ENCODE measurements at regions not wholly inside any gene's neighbourhood (a gene's known extent, or its start where the extent isn't known, plus 50 kb on each side); places are given as distances from the start of the nearest gene placed in this dataset.

- TF ChIP-seq CTCF (conservative IDR thresholded peaks at IDR 0.05; ENCODE audit: low read depth, low read length) (no peak), EZH2 (IDR thresholded peaks at IDR 0.05; ENCODE audit: borderline replicate concordance, low read depth, low read length, poor library complexity, severe bottlenecking) (no peak)
Measured at GRCh38 chr2:126838716-126838985, 60.0 kb upstream of the TEX51 start.

Measured in A673 (cell line).